Nephron progenitor cell (in vitro differentiated cells): ENCODE measurements at regions not wholly inside any gene's neighbourhood (a gene's known extent, or its start where the extent isn't known, plus 50 kb on each side); places are given as distances from the start of the nearest gene placed in this dataset.
A peak's percentile ranks its signal among the peaks of the same experiment; 100 is the strongest.

Source experiments
- DNase-seq: peaks from one replicate; pipeline ENCODE4 v3.0.0; 2021
- H3K27ac Mint-ChIP-seq: 2 replicates; pipeline ENCODE4 v1.8.0; 2021; ENCODE audit warnings: mild to moderate bottlenecking, moderate library complexity, mixed read lengths
- H3K27me3 Mint-ChIP-seq: 2 replicates; pipeline ENCODE4 v1.8.0; 2021; ENCODE audit warnings: mild to moderate bottlenecking, low read depth, mixed read lengths; ENCODE audit not compliant: poor library complexity
- H3K36me3 Mint-ChIP-seq: 2 replicates; pipeline ENCODE4 v1.8.0; 2021; ENCODE audit warnings: low read depth, mixed read lengths
- H3K4me1 Mint-ChIP-seq: 2 replicates; pipeline ENCODE4 v1.8.0; 2021; ENCODE audit warnings: mixed read lengths
- H3K4me3 Mint-ChIP-seq: 2 replicates; pipeline ENCODE4 v1.8.0; 2021; ENCODE audit warnings: mild to moderate bottlenecking, moderate library complexity, mixed read lengths
- H3K9me3 Mint-ChIP-seq: 2 replicates; pipeline ENCODE4 v1.8.0; 2021; ENCODE audit warnings: mild to moderate bottlenecking, moderate library complexity, mixed read lengths
- CTCF ChIP-seq: fragments of 200-600 bp; sonication (generic); IDR thresholded peaks from 2 replicates; pipeline ENCODE4 v1.5.0; 2021; ENCODE audit warnings: antibody characterized with exemption

- no peaks in the 10 kb centered on the region for H3K9me3 Mint-ChIP-seq
- no peak overlapping the region for H3K27ac Mint-ChIP-seq
- no peaks in the 10 kb centered on the region for H3K27me3 Mint-ChIP-seq
- H3K36me3 Mint-ChIP-seq, result no peaks in the 10 kb centered on the region
- no peak overlapping the region for H3K4me3 Mint-ChIP-seq
- DNase-seq, result no peak
- peaks cover 17% of the 10 kb centered on the region for H3K4me1 Mint-ChIP-seq
- no peak for TF ChIP-seq CTCF
Observed at GRCh38 chr1:96632045-96632664, 89.4 kb upstream of the PTBP2 start.

DNA sequence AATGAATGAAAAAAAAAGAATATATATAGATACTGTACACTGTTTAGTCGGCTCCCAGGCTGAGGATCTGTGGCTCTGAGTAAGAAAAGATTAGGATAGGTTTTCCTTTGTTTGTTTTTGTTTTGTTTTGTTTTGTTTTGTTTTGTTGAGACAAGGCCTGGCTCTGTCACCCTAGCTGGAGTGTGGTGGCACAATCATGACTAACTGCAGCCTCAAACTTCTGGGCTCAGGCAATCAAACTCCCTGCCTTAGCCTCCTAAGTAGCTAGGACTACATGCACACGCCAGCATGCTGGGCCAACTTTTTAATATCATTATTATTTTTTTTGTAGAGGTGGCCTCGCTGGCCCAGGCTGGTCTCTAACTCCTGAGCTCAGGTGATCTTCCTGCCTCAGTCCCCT, 87.9 kb upstream of the PTBP2 start:
- DNase-seq, result no peak
- Mint-ChIP-seq H3K27ac (peak overlapping the region; percentile 53), H3K9me3 (no peaks in the 10 kb centered on the region), H3K27me3 (no peaks in the 10 kb centered on the region), H3K4me1 (peaks cover 17% of the 10 kb centered on the region), H3K4me3 (no peak overlapping the region), H3K36me3 (no peaks in the 10 kb centered on the region)
- TF ChIP-seq CTCF, result no peak

DNA sequence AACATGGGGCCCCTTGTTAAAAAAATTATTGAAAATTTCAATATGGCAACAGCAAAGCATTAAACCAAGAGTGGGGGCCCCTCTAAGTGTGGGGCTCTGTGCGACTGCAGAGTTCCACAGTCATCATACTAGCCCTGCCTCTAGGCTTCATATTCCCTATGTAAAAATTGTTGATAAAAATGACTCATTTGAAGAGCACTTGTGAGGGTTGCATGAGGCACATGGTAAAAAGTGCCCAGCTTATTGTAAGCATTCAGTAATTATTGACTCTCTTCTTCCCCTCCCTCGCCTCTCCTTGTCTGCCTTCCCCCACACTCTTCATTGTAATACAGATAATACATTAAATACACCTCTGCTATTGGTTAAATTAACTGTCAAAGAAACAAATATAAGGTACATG, 86.7 kb upstream of the PTBP2 start:
- no peaks in the 10 kb centered on the region for H3K27me3 Mint-ChIP-seq
- no peak for TF ChIP-seq CTCF
- H3K27ac Mint-ChIP-seq, result peak overlapping the region; percentile 53
- H3K9me3 Mint-ChIP-seq, result no peaks in the 10 kb centered on the region
- DNase-seq, result no peak
- H3K4me3 Mint-ChIP-seq, result no peak overlapping the region
- H3K4me1 Mint-ChIP-seq, result peaks cover 17% of the 10 kb centered on the region
- no peaks in the 10 kb centered on the region for H3K36me3 Mint-ChIP-seq

DNA sequence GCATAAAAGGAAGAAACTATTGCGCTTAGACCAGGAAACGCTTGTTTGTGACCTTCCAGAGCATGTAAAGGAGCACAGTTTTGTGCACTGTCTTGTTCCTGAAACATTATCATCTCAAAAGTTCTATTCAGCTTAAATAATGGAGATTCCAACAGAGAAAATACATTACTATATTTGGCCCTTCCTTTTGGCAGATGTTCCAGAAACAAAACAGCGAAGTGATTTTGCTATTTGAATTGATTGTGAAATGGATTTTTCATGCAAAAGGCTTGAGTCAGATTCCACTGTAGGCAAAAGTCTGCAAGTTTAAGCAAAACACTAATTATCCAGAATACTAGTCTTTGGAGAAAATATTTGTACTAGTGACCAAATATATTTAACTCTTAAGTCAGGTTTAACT, 80.3 kb upstream of the PTBP2 start:
- TF ChIP-seq CTCF, result no peak
- no peaks in the 10 kb centered on the region for H3K36me3 Mint-ChIP-seq
- no peak overlapping the region for H3K27ac Mint-ChIP-seq
- no peak overlapping the region for H3K4me3 Mint-ChIP-seq
- no peak for DNase-seq
- H3K4me1 Mint-ChIP-seq, result peaks cover 5% of the 10 kb centered on the region
- H3K27me3 Mint-ChIP-seq, result peaks cover 4% of the 10 kb centered on the region
- H3K9me3 Mint-ChIP-seq, result no peaks in the 10 kb centered on the region

- Mint-ChIP-seq H3K36me3 (no peaks in the 10 kb centered on the region), H3K27ac (no peak overlapping the region), H3K4me1 (peaks cover 5% of the 10 kb centered on the region), H3K9me3 (no peaks in the 10 kb centered on the region), H3K4me3 (no peak overlapping the region), H3K27me3 (peaks cover 4% of the 10 kb centered on the region)
- no peak for TF ChIP-seq CTCF
- DNase-seq, result no peak
Observed at GRCh38 chr1:96643519-96643918, 78.1 kb upstream of the PTBP2 start.

DNA sequence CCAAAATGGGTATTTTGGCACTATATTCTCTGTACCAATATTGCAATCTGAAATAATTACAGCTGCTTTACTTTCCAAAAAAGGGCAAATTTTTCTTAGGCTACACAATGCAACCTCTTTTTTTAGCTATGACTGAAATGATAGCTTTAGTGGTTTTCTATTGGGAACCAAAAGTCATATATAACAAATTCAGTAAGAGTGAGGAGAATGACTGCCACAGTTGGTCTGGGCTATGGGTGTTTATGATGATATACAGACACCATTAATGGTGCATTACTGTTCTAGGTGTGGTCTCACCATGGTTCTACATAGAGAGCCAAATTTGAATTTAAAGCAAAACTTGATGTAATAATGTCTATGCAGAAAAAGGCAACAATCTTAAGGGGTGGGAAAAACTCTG, 72.3 kb upstream of the PTBP2 start:
- Mint-ChIP-seq H3K36me3 (peaks cover 12% of the 10 kb centered on the region), H3K4me1 (no peaks in the 10 kb centered on the region), H3K9me3 (peaks cover 36% of the 10 kb centered on the region), H3K27me3 (peaks cover 8% of the 10 kb centered on the region), H3K4me3 (no peak overlapping the region), H3K27ac (no peak overlapping the region)
- TF ChIP-seq CTCF, result no peak
- no peak for DNase-seq
